Activated CD8-positive, alpha-beta memory T cell treated with anti-CD3 and anti-CD28 coated beads, Interleukin-2, amount 50 U/mL, for 1 hour (primary cell): ENCODE measurements at regions not wholly inside any gene's neighbourhood (a gene's known extent, or its start where the extent isn't known, plus 50 kb on each side); places are given as distances from the start of the nearest gene placed in this dataset.

ENCODE experiments used
- DNase-seq: peaks from one replicate; pipeline ENCODE4 v3.0.0-alpha.2; 2020; ENCODE audit errors: extremely low read depth

DNA sequence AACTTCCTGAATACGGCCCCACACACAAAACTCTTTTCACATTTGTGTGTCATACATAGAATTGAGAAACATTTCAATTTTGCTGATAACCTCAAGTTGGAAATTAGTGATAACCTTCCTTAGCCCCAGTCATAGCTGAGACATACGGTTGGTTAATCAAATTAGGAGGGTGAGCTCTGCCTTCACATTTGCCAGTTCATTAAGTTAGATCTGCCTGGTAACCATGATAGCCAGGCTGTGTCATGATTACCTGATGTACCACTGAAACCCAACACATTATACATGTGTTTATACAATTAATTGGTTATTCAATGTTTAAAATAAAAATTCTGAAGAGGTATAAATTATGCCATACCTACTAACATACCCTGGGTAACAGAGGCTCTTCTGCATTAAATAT, 60.8 kb upstream of the RAB11FIP2 start:
- no peak for DNase-seq

DNA sequence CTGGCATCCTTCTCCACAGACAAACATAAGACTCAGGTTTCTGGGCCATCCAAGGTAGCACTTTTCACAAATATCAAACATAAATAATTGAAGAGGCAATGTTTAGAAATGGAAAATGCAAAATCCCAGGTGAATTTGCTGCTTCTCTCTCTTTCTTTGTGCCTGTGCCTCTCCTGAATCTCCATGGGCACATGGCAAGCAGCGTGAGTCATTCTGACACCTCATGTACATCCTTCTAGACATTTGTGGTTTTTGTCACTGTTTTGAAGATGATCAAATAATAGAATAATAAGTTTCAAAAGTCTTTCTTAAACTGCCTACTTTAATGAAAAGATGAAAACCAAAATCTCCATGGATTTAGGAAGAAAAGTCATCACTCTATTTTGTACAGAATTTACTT, 60.3 kb upstream of the RAB11FIP2 start:
- DNase-seq: no peak

DNA sequence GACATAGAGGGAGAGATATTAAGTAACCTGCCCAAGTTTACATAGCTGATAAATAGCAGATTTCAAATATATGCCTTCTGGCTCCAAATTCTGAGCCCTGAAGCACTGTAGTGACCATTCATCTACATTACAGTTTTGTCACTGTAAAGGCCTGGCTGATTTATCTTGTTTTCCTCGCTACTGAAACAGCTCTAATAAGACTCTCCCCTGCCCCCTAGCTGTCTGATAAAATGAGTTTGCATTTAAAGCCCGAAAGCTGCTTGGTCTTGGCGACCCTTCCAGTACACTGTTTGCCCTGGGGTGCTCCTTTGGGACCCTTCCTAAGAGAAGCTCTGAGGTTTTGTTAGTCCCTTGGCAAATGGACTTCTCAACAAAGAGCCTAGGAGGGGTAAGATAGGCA, 59.7 kb upstream of the RAB11FIP2 start:
- DNase-seq: no peak

DNA sequence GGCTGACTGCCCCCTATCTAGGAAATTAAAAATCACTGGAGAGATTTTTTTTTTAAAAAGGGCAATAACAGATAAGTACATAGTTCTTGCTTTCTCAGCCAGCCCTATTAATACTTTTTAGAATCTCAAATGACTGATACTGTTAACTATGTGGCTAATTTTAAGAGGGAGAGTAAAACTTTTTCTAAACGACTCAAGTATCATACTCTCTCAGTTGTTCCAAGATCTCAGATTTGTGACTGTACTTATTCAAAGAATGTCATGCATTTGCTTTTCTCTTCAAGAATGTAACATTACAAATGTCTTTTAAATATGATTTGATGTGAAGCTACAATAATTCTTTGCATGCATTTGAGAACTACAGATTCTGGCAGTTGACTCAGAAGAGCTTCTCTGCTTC, 55.4 kb upstream of the RAB11FIP2 start:
- DNase-seq: no peak

DNA sequence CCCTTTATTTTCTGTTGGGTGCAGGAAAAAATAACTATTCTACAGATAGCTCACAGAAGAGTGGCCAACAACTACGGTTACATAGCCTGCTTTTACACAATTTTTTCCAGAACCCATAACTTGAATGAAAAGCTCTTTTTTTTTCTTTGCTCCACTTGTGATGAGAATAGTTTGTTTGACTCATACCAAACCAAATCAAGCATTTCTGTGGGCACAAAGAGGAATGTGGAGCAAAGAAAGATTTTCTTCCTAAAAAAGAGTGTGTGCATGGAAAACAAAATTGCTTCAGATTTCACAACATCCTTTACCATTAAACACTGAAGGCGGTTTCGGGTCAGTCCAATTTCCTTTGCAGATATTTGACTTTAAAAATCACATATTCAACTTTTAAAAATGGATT, 54.8 kb upstream of the RAB11FIP2 start:
- DNase-seq: no peak
